Right lobe of liver (tissue), 4 donors: ENCODE measurements at regions not wholly inside any gene's neighbourhood (a gene's known extent, or its start where the extent isn't known, plus 50 kb on each side); places are given as distances from the start of the nearest gene placed in this dataset.

Experiments used
- CTCF ChIP-seq, 4 donors: fragments of 200-600 bp in 3 of 4; fragments of 450-650 bp in 1 of 4; IDR thresholded peaks; one replicate each; pipeline versions ENCODE4 v1.5.1 to v1.8.0; 2016 to 2022; ENCODE audit warnings: antibody characterized with exemption in 4 of 4, mild to moderate bottlenecking in 2 of 4
- POLR2A ChIP-seq: fragments of 450-650 bp; IDR thresholded peaks from one replicate; pipeline ENCODE4 v1.6.1; 2017; ENCODE audit warnings: antibody characterized with exemption, mild to moderate bottlenecking
- donor health status: DM: no; HTN: no; CAD: no.
- donor health status: DM: no; HTN: no; CAD: no.
- donor health status: DM: no; HTN: yes; CAD: no.

- TF ChIP-seq CTCF (IDR thresholded peaks at IDR 0.05) (no peak), POLR2A (no peak)
Observed at GRCh38 chr1:30023339-30024022, 699.9 kb downstream of the MATN1 start.
